ENCODE measurements at regions not wholly inside any gene's neighbourhood (a gene's known extent, or its start where the extent isn't known, plus 50 kb on each side); places are given as distances from the start of the nearest gene placed in this dataset.

GRCh38 chr4:151842430-151843079 lies 81.7 kb upstream of the GATB start:
- ATAC-seq (no peak), DNase-seq (no peak)
- Histone ChIP-seq H3K9me3 (no peaks in the 10 kb centered on the region), H3K36me3 (ENCODE audit: low read depth) (no peaks in the 10 kb centered on the region), H3K4me3 (no peak overlapping the region), H3K4me1 (ENCODE audit: low read depth) (no peaks in the 10 kb centered on the region)
- TF ChIP-seq CTCF (IDR thresholded peaks at IDR 0.05), result no peak
- intact Hi-C loops (cut with DNase I, micrococcal nuclease), result no loop called here

DNA sequence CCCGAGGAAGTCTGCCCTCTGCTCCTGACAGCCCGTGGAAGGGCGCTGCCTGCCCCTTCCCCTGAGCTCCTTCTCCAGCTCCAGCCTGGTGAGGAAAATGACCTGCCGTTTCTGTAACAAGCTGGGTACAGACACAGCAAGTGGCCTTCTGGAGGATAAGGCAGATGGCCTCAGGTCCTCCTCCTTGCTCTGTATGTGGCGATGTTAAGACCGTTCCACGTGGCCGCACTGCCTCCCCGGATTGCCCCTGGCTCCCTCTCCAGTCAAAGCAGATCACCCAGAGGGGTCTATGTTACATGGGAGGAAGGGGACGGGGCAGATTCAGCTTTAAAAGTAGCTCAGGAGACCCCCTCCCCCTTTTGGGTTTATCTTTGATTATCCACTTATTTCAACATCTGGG lies 80.3 kb upstream of the GATB start:
- no peaks in the 10 kb centered on the region for H3K36me3 ChIP-seq (ENCODE audit: low read depth)
- no peak for TF ChIP-seq CTCF (IDR thresholded peaks at IDR 0.05)
- intact Hi-C loops (cut with DNase I, micrococcal nuclease), result no loop called here
- no peaks in the 10 kb centered on the region for H3K4me1 ChIP-seq (ENCODE audit: low read depth)
- ATAC-seq, result no peak
- no peak for DNase-seq
- no peak overlapping the region for H3K4me3 ChIP-seq
- no peaks in the 10 kb centered on the region for H3K9me3 ChIP-seq

- no peak for ATAC-seq
- Histone ChIP-seq H3K9me3 (no peaks in the 10 kb centered on the region), H3K4me1 (ENCODE audit: low read depth) (no peaks in the 10 kb centered on the region), H3K36me3 (ENCODE audit: low read depth) (no peaks in the 10 kb centered on the region), H3K4me3 (no peak overlapping the region)
- no peak for DNase-seq
- intact Hi-C loops (cut with DNase I, micrococcal nuclease), result no loop called here
- TF ChIP-seq CTCF (IDR thresholded peaks at IDR 0.05), result no peak
Observed at GRCh38 chr4:151835467-151835866, 74.7 kb upstream of the GATB start.

DNA sequence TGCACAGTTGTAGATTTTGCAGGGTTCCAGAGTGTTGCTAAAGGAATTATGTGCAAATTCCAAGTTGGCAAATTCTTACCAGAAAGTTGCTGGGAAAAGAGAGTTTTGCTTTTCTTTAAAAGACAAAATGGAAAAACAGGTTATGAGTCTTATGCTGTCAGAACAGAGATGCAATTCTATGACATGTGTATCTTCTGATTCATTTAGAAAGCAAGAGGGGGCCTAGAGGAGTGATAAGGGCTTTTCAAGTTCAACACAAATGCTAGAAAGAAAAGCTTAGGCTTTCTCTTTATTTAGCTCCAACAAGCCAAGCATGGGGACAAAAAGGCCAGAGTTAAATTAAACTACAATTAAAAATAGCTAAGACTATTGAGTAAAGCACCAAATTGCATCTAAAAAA lies 72.4 kb upstream of the GATB start:
- DNase-seq (no peak), ATAC-seq (no peak)
- no peaks in the 10 kb centered on the region for H3K36me3 ChIP-seq (ENCODE audit: low read depth)
- H3K9me3 ChIP-seq, result no peaks in the 10 kb centered on the region
- no peak overlapping the region for H3K4me3 ChIP-seq
- intact Hi-C loops (cut with DNase I, micrococcal nuclease), result no loop called here
- no peaks in the 10 kb centered on the region for H3K4me1 ChIP-seq (ENCODE audit: low read depth)
- TF ChIP-seq CTCF (IDR thresholded peaks at IDR 0.05), result no peak

DNA sequence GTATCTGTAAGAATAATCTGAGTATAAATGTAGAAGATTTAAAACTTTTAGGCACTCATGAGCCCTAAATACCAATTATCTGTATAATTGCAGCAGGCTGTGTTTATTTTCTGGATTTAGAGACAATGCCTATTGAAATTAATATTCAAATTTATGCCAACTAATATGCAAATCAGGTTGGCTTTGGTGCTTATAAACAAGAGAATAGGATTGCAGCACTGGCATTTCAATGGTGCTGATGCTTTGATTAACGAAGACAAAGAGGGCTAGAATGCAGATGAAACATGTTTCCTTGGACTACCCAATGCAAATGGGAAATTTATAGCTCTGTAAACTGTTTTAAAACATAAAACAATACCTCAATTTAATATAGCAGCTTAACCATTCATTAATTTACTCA lies 70.7 kb upstream of the GATB start:
- intact Hi-C loops (cut with DNase I, micrococcal nuclease), result no loop called here
- DNase-seq (no peak), ATAC-seq (no peak)
- H3K4me3 ChIP-seq, result no peak overlapping the region
- TF ChIP-seq CTCF (IDR thresholded peaks at IDR 0.05), result no peak
- no peaks in the 10 kb centered on the region for H3K4me1 ChIP-seq (ENCODE audit: low read depth)
- no peaks in the 10 kb centered on the region for H3K36me3 ChIP-seq (ENCODE audit: low read depth)
- no peaks in the 10 kb centered on the region for H3K9me3 ChIP-seq

GRCh38 chr4:151830168-151830567 lies 69.4 kb upstream of the GATB start:
- no peaks in the 10 kb centered on the region for H3K9me3 ChIP-seq
- no peak for DNase-seq
- TF ChIP-seq CTCF (IDR thresholded peaks at IDR 0.05), result no peak
- no peaks in the 10 kb centered on the region for H3K4me1 ChIP-seq (ENCODE audit: low read depth)
- intact Hi-C loops (cut with DNase I, micrococcal nuclease), result no loop called here
- no peaks in the 10 kb centered on the region for H3K36me3 ChIP-seq (ENCODE audit: low read depth)
- no peak for ATAC-seq
- no peak overlapping the region for H3K4me3 ChIP-seq
